Renal pelvis (tissue), 1 donor: ENCODE measurements at regions not wholly inside any gene's neighbourhood (a gene's known extent, or its start where the extent isn't known, plus 50 kb on each side); places are given as distances from the start of the nearest gene placed in this dataset.
A peak's percentile ranks its signal among the peaks of the same experiment; 100 is the strongest.
"Not testable (repeated sequence)": the region's sequence is repeated elsewhere in the genome, so short reads cannot be mapped to it uniquely, and the experiment has no call there.

ENCODE experiments used
- DNase-seq: peaks from one replicate; pipeline ENCODE4 v3.0.0-alpha.2; 2013

DNA sequence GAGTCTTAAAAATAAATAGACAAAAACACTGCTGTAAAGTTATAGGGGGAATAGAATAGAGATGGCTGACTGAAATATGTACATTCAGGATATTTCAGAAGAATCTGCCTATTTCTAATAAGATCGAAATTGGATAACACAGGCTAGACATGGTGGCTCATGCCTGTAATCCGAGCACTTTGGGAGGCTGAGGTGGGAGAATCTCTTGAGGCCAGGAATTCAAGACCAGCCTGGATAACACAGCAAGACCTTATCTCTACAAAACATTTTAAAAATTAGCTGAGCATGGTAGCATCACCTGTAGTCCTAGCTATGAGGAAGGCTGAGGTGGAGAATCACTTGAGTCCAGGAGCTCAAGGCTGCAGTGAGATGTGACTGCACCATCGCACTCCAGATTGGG is 146.6 kb upstream of the CCDC150 start:
- no peak for DNase-seq

DNA sequence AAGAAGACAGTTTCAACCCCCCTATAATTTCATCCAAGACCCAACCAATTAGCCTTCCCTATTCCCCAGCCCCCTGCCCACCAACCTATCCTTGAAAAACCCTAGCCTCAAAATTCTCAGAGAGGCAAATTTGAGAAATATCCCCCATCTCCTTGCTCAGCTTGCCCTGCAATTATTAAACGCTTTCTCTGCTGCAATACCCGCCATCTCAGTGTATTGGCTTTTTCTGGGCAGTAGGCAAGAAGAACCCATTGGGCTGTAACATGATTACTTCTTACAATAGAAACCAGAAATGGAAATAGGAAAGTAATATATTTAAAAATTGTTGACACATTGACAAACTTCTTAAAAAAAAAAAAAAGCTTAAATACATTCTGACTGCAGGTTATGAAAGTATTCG is 140.6 kb upstream of the CCDC150 start:
- DNase-seq = no peak

DNA sequence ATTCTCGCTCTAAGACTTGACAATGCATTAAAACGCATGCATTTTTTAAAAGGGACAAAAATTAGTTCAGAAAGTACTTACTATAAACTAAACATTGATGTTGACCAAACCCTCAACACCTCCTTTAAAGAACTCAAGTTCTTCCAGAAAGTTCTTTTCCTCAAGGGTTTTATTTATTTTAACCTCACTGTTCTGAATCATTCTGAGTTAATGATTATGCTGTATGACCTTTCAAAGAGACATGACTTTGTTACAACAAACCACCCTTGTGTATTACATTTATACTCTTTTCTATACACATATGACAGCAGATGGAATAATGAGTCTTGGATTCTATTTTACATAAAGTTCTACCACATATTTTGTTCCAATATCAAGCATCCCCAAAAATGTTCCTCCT is 139.8 kb upstream of the CCDC150 start:
- no peak for DNase-seq

DNA sequence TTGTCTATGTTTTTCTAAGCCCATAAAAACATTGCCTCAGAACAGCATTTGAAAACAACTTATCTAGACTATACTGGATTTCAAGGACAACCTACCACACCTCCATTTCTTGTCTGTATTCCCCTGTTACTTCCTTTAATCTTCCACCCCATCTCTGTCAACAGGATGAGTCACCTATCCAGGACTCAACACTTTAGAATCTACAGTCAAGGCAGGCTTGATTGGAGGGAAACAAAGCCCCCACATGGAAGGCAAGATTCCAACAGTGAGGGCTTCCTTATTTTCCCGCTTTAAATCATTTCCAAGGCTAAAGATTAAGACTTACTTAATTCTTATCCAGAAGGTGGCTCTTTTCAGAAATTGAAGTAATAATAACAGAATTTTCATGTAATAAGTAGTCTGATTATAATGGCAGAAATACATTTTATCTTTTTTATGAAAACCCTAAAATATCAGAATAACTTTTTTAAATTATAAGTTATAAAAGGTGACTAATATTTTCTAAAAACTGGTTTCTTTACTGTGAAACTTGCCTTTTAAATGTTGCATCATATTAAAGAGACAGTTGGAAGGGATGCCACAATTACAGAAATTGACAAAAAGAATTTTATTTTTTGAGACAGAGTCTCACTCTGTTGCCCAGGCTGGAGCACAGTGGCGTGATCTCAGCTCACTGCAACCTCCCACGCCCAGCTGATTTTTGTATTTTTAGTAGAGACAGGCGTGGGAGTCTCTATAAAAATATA is 138.7 kb upstream of the CCDC150 start:
- no peak for DNase-seq

DNA sequence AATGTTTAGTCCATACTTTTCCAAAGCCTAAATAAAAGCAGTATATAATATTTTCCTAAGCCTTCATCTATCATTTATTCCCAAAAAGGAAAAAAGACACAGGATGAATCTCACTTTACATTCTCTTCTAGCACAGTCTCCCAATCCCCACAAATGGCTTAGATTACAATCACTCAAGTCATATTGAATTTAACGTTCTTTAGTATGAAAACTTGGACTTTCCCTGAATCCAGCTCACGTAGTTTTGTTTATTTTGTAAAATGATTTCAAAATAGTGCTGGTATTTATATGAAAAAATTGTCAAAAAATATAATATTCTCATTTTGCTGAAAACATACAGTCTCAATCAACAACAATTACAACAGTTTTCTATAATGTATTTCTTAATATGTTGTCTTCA is 137.7 kb upstream of the CCDC150 start:
- DNase-seq = no peak

DNA sequence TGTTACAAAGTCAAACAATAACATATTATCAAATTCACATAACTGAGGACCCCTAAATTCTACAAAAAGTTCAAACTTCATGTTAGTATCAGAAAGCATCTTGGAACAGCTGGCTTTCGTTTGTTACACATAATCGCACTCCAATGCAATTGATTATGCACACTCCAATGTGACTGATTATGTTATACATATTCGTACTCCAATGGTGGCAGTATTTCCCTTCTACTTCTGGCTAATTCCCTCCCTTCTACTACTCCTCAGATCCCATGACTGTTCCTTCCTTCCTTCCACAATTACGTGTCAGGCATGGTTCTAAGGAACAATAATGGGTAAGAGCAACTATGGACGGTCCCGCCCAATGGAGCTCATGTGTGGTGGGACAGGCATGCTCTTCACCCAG is 137.1 kb upstream of the CCDC150 start:
- no peak for DNase-seq

DNA sequence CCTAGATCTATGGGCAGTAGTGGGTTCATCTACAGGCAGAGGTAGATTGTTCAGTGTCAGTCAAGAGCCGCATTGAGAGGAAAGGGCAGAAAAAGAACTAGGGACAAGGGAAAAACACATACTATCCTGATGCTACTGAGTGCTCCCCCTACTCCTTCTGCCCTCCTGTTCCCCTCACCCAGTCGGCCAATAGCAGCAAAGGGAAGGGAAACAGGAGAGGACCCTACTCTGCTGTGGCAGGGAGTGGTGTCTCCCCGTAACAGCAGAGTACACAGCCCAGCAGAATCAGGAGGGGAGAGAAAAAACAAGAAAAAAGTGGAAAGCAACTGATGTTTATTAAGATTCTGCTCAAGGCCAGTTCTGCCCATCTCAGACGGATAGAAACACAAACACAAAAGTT is 136.1 kb upstream of the CCDC150 start:
- no peak for DNase-seq

DNA sequence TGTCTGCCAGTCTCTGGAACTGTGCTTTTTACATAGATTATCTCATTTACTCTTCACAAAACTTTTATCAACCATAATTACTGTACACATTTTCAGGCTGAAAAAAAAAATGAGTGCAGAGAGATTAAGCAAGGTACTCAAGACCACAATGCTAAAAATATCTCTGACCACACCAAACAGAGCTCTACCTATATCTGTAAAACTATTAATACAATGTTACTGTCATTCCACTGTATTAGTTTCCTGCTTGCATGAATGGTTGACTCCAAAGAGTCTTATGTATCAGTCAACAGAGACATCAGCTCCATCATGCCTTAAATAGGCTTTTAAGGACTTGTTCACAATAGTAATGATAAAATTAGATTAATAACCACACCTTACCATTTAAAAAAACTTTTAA is 134.7 kb upstream of the CCDC150 start:
- no peak for DNase-seq

DNA sequence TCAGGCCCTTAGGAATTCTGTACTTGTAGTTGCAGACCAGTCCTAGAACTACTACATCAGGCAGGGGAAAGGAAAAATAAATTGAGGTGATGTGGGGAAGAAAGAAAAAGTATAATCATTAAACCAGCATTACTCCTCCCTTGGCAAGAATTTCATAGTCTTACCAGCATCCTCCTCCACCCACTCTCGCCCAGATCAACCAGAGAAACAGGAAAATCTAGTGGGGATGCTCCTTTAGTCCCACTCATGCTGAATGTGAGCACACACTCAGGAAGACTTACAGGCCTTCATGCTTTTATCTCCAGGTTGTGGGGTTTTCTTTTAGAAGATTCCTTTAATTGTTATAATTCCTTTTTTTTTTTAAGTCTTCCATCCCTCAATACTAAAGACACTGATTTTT is 129.3 kb upstream of the CCDC150 start:
- no peak for DNase-seq

DNA sequence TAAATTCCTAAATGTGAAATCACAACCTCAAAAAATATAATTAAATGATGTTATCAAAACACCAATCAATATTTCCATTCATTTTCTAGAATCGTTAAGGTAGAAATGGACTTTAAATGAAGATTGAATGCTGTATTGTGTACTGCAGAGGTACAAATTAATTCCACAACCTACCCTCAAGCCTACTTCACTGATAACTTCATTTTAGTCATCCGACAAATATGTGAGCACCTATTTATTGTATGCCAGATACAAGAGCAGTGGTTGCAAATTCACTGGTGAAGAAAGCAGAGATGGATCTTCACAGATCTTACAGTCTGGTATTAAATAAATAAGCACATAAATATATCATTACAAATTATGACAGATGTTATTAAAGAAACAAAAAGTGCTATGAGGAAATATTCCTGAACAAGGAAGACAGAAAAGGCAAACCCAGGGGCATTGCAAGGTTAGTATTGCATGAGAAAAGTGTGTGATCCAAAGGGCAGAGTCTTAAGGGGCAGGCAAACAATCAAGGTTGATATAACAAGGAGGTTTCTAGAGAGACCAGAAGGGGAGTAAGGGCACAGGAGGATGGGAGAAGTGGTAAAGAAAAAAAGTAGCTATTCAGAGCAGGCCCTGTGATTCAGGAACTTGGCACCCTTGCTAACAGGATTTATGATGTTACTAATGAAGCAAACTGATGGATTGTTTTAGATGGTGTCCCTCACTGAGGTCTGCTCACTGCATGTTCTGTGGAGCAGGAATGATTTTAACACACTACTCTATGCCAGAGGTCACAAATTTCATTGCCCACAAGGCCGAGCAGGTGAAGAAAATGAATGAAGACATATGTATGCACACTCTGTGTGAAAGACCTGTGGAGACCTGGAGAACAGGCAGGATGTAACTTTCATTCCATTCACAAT is 128.0 kb upstream of the CCDC150 start:
- no peak for DNase-seq

DNA sequence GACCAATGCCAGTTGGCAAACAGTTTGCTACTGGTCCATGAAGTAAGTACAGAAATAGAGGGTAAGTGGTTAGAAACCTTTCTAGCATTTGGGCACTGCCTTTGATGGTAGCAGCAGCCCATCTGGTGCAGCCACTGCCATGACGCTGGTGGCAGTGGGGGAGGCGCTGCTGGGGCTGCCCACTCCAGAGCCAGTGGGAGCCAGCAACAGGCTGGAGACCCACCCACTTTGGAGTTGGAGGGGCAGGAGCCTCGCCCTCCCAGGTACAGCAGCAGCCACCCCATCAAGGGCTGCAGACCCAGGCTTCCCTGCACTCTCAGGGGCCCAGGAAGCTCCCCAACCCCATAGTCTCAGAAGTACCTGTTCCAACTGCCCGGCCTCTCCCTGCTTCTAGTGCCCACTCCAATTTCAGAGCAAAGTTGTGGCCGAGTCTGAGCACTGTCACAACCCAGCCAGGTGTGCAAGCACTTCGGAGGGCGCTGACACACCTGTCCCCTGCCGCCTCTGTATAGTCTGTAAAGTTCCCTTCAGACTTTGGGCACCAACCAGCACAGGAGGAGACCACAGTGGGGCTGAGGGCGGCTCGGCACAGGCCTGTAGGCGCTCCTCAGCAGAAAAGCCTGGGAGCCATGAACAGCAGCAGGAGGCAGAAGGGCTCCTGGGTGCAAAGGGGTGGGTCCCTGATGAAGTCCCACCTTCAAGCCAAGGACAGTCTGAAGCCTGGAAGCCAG is 125.6 kb upstream of the CCDC150 start:
- no peak for DNase-seq

DNA sequence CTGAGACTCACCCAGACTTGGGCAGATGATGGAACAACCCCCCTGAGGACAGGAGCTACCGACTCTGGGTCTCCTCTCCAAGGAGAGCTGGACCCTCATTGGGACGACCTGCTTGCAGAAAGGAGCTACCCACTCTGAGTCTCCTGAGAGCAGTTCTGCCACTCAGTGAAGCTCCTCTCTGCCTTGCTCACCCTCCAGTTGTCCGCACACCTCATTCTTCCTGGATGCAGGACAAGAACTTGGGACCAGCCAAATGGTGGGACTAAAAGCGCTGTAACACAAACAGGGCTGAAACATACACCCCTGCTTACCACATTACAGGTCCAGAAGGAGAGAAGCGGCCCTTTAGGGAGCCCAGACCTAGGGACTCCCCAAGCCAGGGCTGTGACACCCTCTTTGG is 124.9 kb upstream of the CCDC150 start:
- DNase-seq = no peak

DNA sequence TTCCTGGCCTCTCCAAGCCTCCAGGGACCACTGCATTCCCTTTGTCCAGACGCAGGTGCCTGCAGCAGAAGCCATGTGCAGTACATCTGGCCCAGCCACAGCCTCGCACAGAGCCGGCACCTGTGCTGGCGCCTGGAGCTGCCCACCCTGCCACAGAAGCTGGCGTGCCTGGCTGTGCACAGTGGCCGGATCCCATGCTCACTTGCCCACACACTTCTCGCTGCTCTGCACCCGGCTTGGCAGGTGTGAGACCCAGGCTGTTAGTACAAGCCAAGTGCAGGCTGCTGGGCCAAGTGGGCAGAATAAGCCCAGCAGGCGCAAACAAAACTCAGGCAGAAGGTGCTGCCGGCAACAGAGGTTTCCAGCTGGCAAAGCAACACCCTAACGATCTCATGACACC is 124.5 kb upstream of the CCDC150 start:
- no peak for DNase-seq

DNA sequence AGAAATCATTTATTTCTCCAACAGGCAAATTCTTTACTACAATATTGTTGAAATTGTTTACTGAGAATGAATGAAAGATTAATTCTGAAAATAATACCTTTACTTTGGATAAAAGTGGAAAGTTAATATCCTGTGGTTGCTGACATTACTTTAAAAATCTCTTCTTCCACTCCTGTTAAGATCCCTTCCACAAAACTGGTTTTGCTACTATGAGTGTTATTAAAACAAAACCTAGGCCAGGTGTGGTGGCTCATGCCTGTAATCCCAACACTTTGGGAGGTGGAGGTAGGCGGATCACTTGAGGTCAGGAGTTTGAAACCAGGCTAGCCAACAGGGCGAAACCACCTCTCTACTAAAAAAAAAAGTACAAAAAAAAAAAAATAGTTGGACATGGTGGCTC is 123.9 kb upstream of the CCDC150 start:
- no peak for DNase-seq

DNA sequence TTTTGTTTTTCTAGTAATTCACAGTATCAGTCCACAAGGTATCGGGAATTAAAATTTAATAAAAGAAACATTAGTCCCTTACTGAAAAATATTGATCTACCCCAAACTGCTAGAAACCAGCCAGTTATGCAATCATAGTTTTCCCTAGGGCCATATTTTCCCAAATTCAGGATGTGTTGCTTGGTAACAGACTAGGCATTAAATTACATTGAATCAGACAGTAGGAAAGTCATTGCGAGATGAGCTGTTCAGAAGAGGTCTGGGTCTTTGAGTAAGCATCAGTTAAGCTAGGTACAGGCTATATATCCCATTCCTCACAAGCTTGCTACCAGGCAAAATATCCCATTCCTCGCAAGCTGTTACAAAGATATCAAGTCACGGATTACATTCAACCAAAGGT is 123.0 kb upstream of the CCDC150 start:
- no peak for DNase-seq

DNA sequence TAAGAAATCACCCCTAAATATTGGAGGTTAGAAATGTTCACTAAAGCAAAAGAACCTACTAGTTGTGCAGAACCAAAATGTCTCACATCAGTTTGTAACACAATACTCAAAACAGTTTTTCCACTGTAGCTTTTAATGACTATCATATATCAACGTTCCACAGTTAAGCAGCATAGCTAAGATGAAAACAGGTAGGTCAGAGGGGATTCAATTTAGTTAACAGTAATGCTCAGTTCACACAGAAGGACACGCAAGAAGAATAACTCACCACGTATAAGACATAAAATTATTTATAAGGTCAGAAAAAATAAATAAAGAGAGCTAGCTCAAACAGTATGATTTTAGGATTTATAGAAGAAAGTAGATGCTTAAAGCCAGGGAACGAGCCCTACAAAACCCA is 118.9 kb upstream of the CCDC150 start:
- peak; percentile 48 for DNase-seq

DNA sequence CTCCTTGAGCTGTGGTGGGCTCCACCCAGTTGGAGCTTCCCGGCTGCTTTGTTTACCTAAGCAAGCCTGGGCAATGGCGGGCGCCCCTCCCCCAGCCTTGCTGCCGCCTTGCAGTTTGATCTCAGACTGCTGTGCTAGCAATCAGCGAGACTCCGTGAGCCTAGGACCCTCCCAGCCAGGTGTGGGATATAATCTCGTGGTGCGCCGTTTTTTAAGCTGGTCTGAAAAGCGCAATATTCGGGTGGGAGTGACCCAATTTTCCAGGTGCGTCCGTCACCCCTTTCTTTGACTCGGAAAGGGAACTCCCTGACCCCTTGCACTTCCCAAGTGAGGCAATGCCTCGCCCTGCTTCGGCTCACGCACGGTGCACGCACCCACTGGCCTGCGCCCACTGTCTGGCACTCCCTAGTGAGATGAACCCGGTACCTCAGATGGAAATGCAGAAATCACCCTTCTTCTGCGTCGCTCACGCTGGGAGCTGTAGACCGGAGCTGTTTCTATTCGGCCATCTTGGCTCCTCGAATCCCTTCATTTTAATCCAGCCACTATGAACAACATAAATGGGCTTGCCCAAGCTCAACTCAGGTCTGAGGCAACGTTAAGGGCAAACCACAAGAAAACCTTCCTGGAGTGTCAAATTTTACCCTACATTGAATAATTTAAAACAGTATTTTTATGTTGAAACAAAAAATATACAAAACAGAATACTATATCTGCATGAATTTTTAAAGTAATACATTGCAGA is 112.4 kb upstream of the CCDC150 start:
- DNase-seq = not testable (repeated sequence)

DNA sequence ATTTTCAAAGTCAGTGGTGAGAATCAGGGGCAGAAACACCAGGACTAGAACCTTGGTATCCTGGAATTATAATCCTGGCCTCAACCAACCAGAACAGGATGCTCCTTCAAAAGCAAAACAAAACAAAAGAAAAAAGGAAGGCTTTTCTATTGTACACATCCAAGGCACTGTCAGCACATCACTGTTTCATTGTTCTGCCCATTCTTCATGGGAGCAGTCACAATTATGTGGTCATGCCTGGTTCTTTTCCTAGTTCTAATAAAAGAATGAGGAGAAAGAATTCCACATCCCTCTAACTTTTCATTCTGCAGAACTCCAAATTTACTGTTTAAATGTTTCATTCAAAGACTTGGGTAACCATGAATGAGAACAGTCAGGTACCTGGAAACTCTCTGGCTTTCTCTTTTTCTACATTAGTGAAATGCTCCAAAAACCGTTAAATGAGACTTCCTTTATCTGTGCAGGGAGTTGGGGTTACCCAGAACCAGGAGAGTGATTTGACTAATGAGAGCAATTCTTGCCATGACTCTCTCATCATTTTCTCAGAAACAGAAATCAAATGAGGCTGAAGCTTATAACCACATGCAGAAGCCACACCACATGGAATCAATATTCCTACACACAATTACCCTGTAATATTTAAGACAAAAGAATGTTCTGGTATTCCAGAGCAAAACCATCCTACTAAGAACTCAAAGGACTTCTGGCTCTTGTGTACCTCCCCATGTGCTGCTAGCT is 110.9 kb upstream of the CCDC150 start:
- DNase-seq = no peak

DNA sequence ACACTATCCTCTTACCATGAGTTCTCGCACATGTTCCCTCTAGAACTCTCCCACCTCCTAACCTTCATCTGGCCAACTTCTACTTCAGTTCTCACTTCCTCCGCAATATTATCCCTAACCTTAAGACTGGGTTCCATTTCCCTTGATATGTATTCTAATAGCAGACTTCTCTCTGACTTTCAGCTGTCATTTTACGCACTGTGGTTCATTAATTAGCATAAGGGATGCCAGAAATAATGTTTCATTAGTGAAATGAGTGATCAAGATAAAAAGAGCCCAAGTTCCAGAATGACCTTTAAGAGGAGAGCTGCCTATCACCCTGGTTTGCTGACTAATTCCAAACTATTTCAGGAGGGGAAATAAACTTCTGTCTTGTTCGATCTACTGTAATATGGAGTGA is 108.6 kb upstream of the CCDC150 start:
- DNase-seq = no peak

DNA sequence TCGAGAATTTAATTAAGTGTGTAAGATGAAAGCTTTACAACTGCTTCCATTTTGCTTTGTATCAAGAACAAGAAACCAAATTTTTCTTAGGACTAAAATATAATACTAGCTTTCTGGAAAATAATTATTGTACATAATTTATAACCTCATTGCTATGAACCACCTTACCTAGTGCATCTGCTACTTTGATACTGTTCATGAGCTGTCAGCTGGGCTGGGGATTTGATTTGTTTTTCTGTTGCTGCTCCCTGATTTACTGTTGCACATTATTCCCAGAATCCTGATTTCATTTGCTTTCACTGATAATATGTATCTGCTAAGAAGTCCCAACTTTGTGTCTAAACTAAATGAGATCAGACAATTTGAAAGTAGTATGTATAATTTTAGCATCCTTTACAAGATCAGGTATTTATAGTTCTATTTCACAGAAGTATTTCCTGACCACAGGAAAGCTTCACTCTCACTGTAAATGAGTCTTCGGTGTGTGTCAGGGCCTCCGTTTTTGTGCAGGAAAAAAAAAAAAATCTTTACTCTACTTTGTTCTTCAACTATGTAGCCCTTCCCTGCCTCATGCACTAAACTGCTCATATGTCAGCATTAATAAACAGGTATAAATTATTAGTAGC is 105.6 kb upstream of the CCDC150 start:
- DNase-seq = no peak

DNA sequence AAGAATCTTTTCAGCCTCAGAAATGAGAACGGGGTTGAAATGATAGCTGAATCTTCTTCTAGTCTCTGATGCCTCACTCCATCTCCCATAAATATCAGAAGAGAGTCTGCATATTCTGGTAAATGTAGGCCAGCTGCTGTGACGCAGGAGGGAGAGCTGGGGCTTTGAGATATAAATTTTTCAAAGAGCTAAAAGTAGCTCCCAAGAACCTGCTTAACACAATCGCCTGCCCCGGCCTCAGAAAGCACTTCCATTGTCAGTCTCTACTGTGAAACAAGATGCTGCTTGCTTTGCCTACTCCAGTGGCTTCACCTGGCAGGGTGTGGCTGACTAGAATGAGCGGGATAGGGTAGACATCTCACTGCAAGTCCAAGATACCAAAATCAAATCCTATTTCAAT is 105.0 kb upstream of the CCDC150 start:
- no peak for DNase-seq
